Esophagus muscularis mucosa (tissue), 4 donors: ENCODE measurements at regions not wholly inside any gene's neighbourhood (a gene's known extent, or its start where the extent isn't known, plus 50 kb on each side); places are given as distances from the start of the nearest gene placed in this dataset.
"Not testable (repeated sequence)": the region's sequence is repeated elsewhere in the genome, so short reads cannot be mapped to it uniquely, and the experiment has no call there.

Experiments used
- CTCF ChIP-seq, 3 experiments: fragments of 200-600 bp in 2 of 3; fragments of 450-650 bp in 1 of 3; sonication (generic) in 2 of 3; IDR thresholded peaks; one replicate each; pipeline ENCODE4 v1.5.1; 2017 to 2019; ENCODE audit warnings: antibody characterized with exemption in 3 of 3, mild to moderate bottlenecking in 2 of 3, moderate library complexity in 1 of 3
- EP300 ChIP-seq: sonication (generic); formaldehyde crosslinking; IDR thresholded peaks from one replicate; pipeline ENCODE4 v1.6.1; 2017; ENCODE audit warnings: antibody characterized with exemption
- POLR2A ChIP-seq: fragments of 450-650 bp; IDR thresholded peaks from one replicate; pipeline ENCODE4 v1.6.1; 2017; ENCODE audit warnings: antibody characterized with exemption, moderate library complexity, mild to moderate bottlenecking, low read depth
- POLR2AphosphoS5 ChIP-seq, 2 donors: sonication (generic); formaldehyde crosslinking; IDR thresholded peaks; one replicate each; pipeline ENCODE4 v1.6.1; 2017; ENCODE audit warnings: antibody characterized with exemption in 2 of 2

DNA sequence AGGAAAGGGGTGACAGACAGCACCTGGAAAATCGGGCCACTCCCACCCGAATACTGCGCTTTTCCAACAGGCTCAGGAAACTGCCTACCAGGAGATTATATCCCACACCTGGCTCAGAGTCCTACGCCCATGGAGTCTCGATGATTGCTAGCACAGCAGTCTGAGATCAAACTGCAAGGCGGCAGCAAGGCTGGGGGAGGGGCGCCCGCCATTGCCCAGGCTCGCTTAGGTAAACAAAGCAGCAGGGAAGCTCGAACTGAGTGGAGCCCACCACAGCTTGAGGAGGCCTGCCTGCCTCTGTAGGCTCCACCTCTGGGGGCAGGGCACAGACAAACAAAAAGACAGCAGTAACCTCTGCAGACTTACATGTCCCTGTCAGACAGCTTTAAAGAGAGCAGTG is 133.8 kb upstream of the SLC39A10 start:
- TF ChIP-seq CTCF (IDR thresholded peaks at IDR 0.05); POLR2A; EP300; POLR2AphosphoS5 (IDR thresholded peaks at IDR 0.05): not testable (repeated sequence)
